ENCODE measurements at regions not wholly inside any gene's neighbourhood (a gene's known extent, or its start where the extent isn't known, plus 50 kb on each side); places are given as distances from the start of the nearest gene placed in this dataset.

GRCh38 chr5:73322437-73323076 is 126.0 kb downstream of the FOXD1 start:
- Histone ChIP-seq H3K36me3 (ENCODE audit: control insufficient read depth, insufficient read depth, low read length) (no peaks in the 10 kb centered on the region), H3K9ac (ENCODE audit: low read depth, low read length) (no peak overlapping the region), H3K4me1 (ENCODE audit: control insufficient read depth, insufficient read depth, low read length) (peaks cover 10% of the 10 kb centered on the region), H3K9me3 (ENCODE audit: control insufficient read depth, insufficient read depth, low read length) (no peaks in the 10 kb centered on the region), H3K4me3 (ENCODE audit: low read depth, low read length) (no peak overlapping the region), H3K27me3 (ENCODE audit: control insufficient read depth, insufficient read depth, low read length) (no peaks in the 10 kb centered on the region), H3K27ac (ENCODE audit: low read depth, low read length) (peak overlapping the region; percentile 34)

GRCh38 chr5:73321757-73322436 is 126.7 kb downstream of the FOXD1 start:
- H3K9me3 ChIP-seq (ENCODE audit: control insufficient read depth, insufficient read depth, low read length): no peaks in the 10 kb centered on the region

GRCh38 chr5:73319036-73319435 is 129.5 kb downstream of the FOXD1 start:
- Histone ChIP-seq H3K4me1 (ENCODE audit: control insufficient read depth, insufficient read depth, low read length) (peaks cover 10% of the 10 kb centered on the region), H3K36me3 (ENCODE audit: control insufficient read depth, insufficient read depth, low read length) (no peaks in the 10 kb centered on the region), H3K27me3 (ENCODE audit: control insufficient read depth, insufficient read depth, low read length) (peaks cover 3% of the 10 kb centered on the region; the same call in 1 of the 2 replicates), H3K4me3 (ENCODE audit: low read depth, low read length) (no peak overlapping the region), H3K9ac (ENCODE audit: low read depth, low read length) (no peak overlapping the region), H3K27ac (ENCODE audit: low read depth, low read length) (no peak overlapping the region), H3K9me3 (ENCODE audit: control insufficient read depth, insufficient read depth, low read length) (no peaks in the 10 kb centered on the region)

More at GRCh38 chr5:73321757-73322436, 126.7 kb downstream of the FOXD1 start:
- peaks cover 10% of the 10 kb centered on the region for H3K4me1 ChIP-seq (ENCODE audit: control insufficient read depth, insufficient read depth, low read length)
- H3K36me3 ChIP-seq (ENCODE audit: control insufficient read depth, insufficient read depth, low read length): no peaks in the 10 kb centered on the region
- H3K27me3 ChIP-seq (ENCODE audit: control insufficient read depth, insufficient read depth, low read length): no peaks in the 10 kb centered on the region
- H3K4me3 ChIP-seq (ENCODE audit: low read depth, low read length): no peak overlapping the region
- H3K9ac ChIP-seq (ENCODE audit: low read depth, low read length): no peak overlapping the region
- H3K27ac ChIP-seq (ENCODE audit: low read depth, low read length): peak overlapping the region; percentile 34

GRCh38 chr5:73318308-73318719 is 130.3 kb downstream of the FOXD1 start:
- no peak overlapping the region for H3K4me3 ChIP-seq (ENCODE audit: low read depth, low read length)
- peaks cover 10% of the 10 kb centered on the region for H3K27me3 ChIP-seq (ENCODE audit: control insufficient read depth, insufficient read depth, low read length)
- H3K27ac ChIP-seq (ENCODE audit: low read depth, low read length): no peak overlapping the region

GRCh38 chr5:73317523-73317922 is 131.1 kb downstream of the FOXD1 start:
- no peak overlapping the region for H3K27ac ChIP-seq (ENCODE audit: low read depth, low read length)
- peaks cover 10% of the 10 kb centered on the region for H3K4me1 ChIP-seq (ENCODE audit: control insufficient read depth, insufficient read depth, low read length)
- H3K9me3 ChIP-seq (ENCODE audit: control insufficient read depth, insufficient read depth, low read length): no peaks in the 10 kb centered on the region
- H3K4me3 ChIP-seq (ENCODE audit: low read depth, low read length): no peak overlapping the region
- no peak overlapping the region for H3K9ac ChIP-seq (ENCODE audit: low read depth, low read length)
- peaks cover 18% of the 10 kb centered on the region for H3K27me3 ChIP-seq (ENCODE audit: control insufficient read depth, insufficient read depth, low read length)
- H3K36me3 ChIP-seq (ENCODE audit: control insufficient read depth, insufficient read depth, low read length): no peaks in the 10 kb centered on the region

More at GRCh38 chr5:73318308-73318719, 130.3 kb downstream of the FOXD1 start:
- no peaks in the 10 kb centered on the region for H3K9me3 ChIP-seq (ENCODE audit: control insufficient read depth, insufficient read depth, low read length)
- peaks cover 10% of the 10 kb centered on the region for H3K4me1 ChIP-seq (ENCODE audit: control insufficient read depth, insufficient read depth, low read length)
- no peaks in the 10 kb centered on the region for H3K36me3 ChIP-seq (ENCODE audit: control insufficient read depth, insufficient read depth, low read length)
- no peak overlapping the region for H3K9ac ChIP-seq (ENCODE audit: low read depth, low read length)

GRCh38 chr5:73314395-73315257 is 134.0 kb downstream of the FOXD1 start:
- H3K27ac ChIP-seq (ENCODE audit: low read depth, low read length): no peak overlapping the region
- no peaks in the 10 kb centered on the region for H3K36me3 ChIP-seq (ENCODE audit: control insufficient read depth, insufficient read depth, low read length)
- no peak overlapping the region for H3K4me3 ChIP-seq (ENCODE audit: low read depth, low read length)
- H3K9me3 ChIP-seq (ENCODE audit: control insufficient read depth, insufficient read depth, low read length): no peaks in the 10 kb centered on the region
- H3K4me1 ChIP-seq (ENCODE audit: control insufficient read depth, insufficient read depth, low read length): peaks cover 10% of the 10 kb centered on the region
- no peak overlapping the region for H3K9ac ChIP-seq (ENCODE audit: low read depth, low read length)
- H3K27me3 ChIP-seq (ENCODE audit: control insufficient read depth, insufficient read depth, low read length): peaks cover 46% of the 10 kb centered on the region

- H3K9ac ChIP-seq (ENCODE audit: low read depth, low read length): no peak overlapping the region
- no peaks in the 10 kb centered on the region for H3K36me3 ChIP-seq (ENCODE audit: control insufficient read depth, insufficient read depth, low read length)
- no peak overlapping the region for H3K27ac ChIP-seq (ENCODE audit: low read depth, low read length)
- no peak overlapping the region for H3K4me3 ChIP-seq (ENCODE audit: low read depth, low read length)
- peaks cover 10% of the 10 kb centered on the region for H3K4me1 ChIP-seq (ENCODE audit: control insufficient read depth, insufficient read depth, low read length)
- H3K27me3 ChIP-seq (ENCODE audit: control insufficient read depth, insufficient read depth, low read length): peaks cover 61% of the 10 kb centered on the region
- no peaks in the 10 kb centered on the region for H3K9me3 ChIP-seq (ENCODE audit: control insufficient read depth, insufficient read depth, low read length)
Observed at GRCh38 chr5:73312872-73313510, 135.6 kb downstream of the FOXD1 start.

GRCh38 chr5:73312146-73312871 is 136.3 kb downstream of the FOXD1 start:
- no peak overlapping the region for H3K27ac ChIP-seq (ENCODE audit: low read depth, low read length)
- H3K4me1 ChIP-seq (ENCODE audit: control insufficient read depth, insufficient read depth, low read length): peaks cover 10% of the 10 kb centered on the region
- H3K4me3 ChIP-seq (ENCODE audit: low read depth, low read length): no peak overlapping the region
- H3K9me3 ChIP-seq (ENCODE audit: control insufficient read depth, insufficient read depth, low read length): no peaks in the 10 kb centered on the region
- H3K36me3 ChIP-seq (ENCODE audit: control insufficient read depth, insufficient read depth, low read length): no peaks in the 10 kb centered on the region
- H3K27me3 ChIP-seq (ENCODE audit: control insufficient read depth, insufficient read depth, low read length): peaks cover 68% of the 10 kb centered on the region
- H3K9ac ChIP-seq (ENCODE audit: low read depth, low read length): no peak overlapping the region

- Histone ChIP-seq H3K36me3 (ENCODE audit: control insufficient read depth, insufficient read depth, low read length) (no peaks in the 10 kb centered on the region), H3K9me3 (ENCODE audit: control insufficient read depth, insufficient read depth, low read length) (no peaks in the 10 kb centered on the region), H3K4me3 (ENCODE audit: low read depth, low read length) (peak overlapping the region; percentile 41; the same call in 1 of the 2 replicates), H3K9ac (ENCODE audit: low read depth, low read length) (peak overlapping the region; percentile 4; the same call in 1 of the 2 replicates), H3K27me3 (ENCODE audit: control insufficient read depth, insufficient read depth, low read length) (peaks cover 76% of the 10 kb centered on the region), H3K27ac (ENCODE audit: low read depth, low read length) (peak overlapping the region; percentile 34), H3K4me1 (ENCODE audit: control insufficient read depth, insufficient read depth, low read length) (peaks cover 10% of the 10 kb centered on the region)
Observed at GRCh38 chr5:73311291-73312110, 137.1 kb downstream of the FOXD1 start.

Data from HUES48 (cell line).